Thymus (tissue), 11 donors: ENCODE measurements at regions not wholly inside any gene's neighbourhood (a gene's known extent, or its start where the extent isn't known, plus 50 kb on each side); places are given as distances from the start of the nearest gene placed in this dataset.
"Not testable (repeated sequence)": the region's sequence is repeated elsewhere in the genome, so short reads cannot be mapped to it uniquely, and the experiment has no call there.

Experiments used
- DNase-seq, 9 donors: peaks; one replicate each; pipeline ENCODE4 v3.0.0-alpha.2; 2013; ENCODE audit warnings: low spot score in 9 of 9, low read depth in 6 of 9, missing footprints in 1 of 9
- H3K27ac ChIP-seq, 2 donors: one replicate each; pipeline ENCODE4 v1.5.1; 2013; ENCODE audit warnings: control low read depth in 1 of 2, low read depth in 1 of 2, low read length in 1 of 2, mild to moderate bottlenecking in 1 of 2, moderate library complexity in 1 of 2
- H3K27me3 ChIP-seq, 2 donors: one replicate each; pipeline ENCODE4 v1.5.1; 2013; ENCODE audit warnings: low read length in 1 of 2; ENCODE audit not compliant: control insufficient read depth in 2 of 2, insufficient read depth in 1 of 2
- H3K36me3 ChIP-seq, 2 donors: one replicate each; pipeline ENCODE4 v1.5.1; 2013; ENCODE audit warnings: low read length in 1 of 2, mild to moderate bottlenecking in 1 of 2, moderate library complexity in 1 of 2; ENCODE audit not compliant: control insufficient read depth in 2 of 2, insufficient read depth in 2 of 2
- H3K4me1 ChIP-seq, 2 donors: one replicate each; pipeline ENCODE4 v1.5.1; 2013; ENCODE audit warnings: low read length in 2 of 2; ENCODE audit not compliant: control insufficient read depth in 2 of 2, insufficient read depth in 2 of 2
- H3K4me3 ChIP-seq, 2 donors: one replicate each; pipeline ENCODE4 v1.5.1; 2013; ENCODE audit warnings: low read length in 2 of 2, control low read depth in 1 of 2, mild to moderate bottlenecking in 1 of 2
- H3K9me3 ChIP-seq, 2 donors: one replicate each; pipeline ENCODE4 v1.5.1; 2013; ENCODE audit warnings: low read length in 1 of 2, mild to moderate bottlenecking in 1 of 2; ENCODE audit not compliant: control insufficient read depth in 2 of 2, insufficient read depth in 1 of 2
- WGBS: extraction: QIAGEN DNeasy Blood & Tissue Kit; methylation state at CpG from one replicate; pipeline ENCODE4 v1.1.7; 2013; 5-methylcytosine and 5-hydroxymethylcytosine counted together
- donor health status: healthy.

DNA sequence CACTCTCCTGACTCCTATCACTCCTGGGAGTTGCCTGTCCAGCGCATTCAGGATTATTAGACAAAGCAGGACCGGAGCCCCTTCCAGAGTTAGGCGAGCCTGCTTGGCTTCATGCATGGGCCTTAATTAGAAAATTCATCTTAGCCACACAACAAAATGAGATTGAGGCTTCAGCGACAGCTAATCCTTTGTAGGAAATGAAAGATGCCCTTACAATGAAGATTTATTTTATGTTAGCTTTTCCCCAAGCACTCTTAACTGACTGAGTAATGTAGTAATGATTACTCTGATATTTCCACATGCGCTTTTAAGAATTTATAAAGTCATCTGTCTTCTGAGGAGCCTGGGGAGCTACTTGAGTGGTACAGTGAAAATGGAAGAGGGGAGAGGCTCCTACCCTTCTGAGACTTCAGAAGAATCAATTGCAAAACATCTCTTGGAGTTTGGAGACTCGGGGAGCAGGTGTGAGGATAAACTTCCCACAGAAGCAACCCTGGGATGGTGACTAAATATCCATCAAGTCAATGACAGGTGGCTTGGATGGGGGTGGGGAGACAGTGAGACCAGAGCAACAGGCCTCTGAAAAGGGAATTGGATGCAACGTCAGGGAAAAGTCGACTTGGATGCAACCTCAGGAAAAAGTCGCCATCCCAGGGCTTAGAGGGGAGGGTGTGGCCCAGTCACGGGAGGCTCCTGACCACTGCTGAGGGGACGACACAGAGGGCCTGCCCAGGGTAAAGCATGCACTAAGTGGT, 434.5 kb upstream of the B3GAT1 start:
- H3K9me3 ChIP-seq: no peaks in the 10 kb centered on the region
- no peak overlapping the region for H3K27ac ChIP-seq
- no peaks in the 10 kb centered on the region for H3K27me3 ChIP-seq
- no peak overlapping the region for H3K4me3 ChIP-seq
- H3K36me3 ChIP-seq: no peaks in the 10 kb centered on the region
- H3K4me1 ChIP-seq: no peaks in the 10 kb centered on the region
- DNase-seq: no peak
- 81% methylated on average over 11 of the region's 11 CpGs for WGBS

DNA sequence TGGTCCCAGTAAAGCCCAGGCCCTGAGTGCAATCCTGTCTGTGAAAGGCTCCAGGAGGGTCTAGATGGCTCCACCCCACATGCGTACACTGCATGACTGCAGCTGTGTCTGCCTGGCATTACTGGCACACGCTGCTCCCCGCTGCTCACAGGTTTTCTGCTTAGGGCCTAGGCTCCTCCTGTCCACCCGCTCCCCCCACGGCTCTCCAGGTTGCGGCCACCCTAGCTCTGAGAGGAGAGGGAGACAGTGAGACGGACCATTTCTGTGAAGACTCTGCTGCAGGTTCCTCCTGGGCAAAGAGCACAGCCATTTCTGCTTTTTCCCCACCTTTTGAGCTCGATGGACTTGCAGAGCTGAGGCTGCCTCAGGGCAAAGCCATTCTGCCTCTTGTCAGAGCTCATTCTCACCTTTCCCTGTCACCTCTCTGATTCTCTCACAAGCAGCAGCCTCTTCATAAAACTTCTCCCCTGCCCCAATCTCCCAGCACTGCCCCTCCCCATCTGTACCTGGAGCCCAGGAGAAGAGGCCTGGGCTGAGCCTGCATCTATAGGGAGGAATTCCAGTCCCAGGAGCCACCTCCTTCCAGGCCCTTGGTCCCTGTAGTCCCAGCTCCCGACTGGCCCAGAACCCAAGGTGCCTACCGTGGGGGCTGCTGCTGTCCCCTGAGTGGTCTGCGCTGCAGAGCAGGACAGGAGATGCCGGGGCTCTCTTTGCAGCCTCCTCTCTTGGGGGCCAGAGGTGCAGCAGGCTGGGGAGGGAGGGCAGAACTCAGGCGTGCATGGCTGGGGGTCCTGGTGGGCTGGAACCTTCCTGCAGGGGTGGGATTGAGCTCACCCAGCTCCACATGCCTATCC, 433.7 kb upstream of the B3GAT1 start:
- no peaks in the 10 kb centered on the region for H3K4me1 ChIP-seq
- WGBS: 86% methylated on average over 13 of the region's 13 CpGs
- H3K36me3 ChIP-seq: no peaks in the 10 kb centered on the region
- H3K27me3 ChIP-seq: no peaks in the 10 kb centered on the region
- no peak overlapping the region for H3K27ac ChIP-seq
- DNase-seq: no peak
- H3K4me3 ChIP-seq: no peak overlapping the region
- H3K9me3 ChIP-seq: peaks cover 0 to 1% of the 10 kb centered on the region in 2 donors

DNA sequence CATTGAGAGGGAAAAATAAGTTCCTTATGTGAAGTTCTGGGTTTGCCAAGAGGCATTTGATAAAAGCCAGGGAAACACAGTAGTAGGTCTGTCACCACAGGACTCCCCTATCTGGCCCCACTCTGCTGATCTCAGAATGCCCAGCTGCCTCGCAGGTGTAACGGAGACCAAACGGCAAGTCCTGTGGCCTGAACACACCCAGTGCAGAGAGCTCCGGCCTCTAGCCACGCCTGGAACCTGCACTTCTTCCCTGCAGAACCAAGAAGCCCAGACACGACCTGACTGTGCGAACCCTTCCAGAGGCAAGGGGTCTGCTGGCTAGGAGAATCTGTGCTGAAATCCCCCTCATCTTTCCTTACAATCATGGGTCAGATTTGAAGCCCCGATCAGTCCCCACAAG, 432.8 kb upstream of the B3GAT1 start:
- no peaks in the 10 kb centered on the region for H3K27me3 ChIP-seq
- no peak for DNase-seq
- no peaks in the 10 kb centered on the region for H3K36me3 ChIP-seq
- no peaks in the 10 kb centered on the region for H3K4me1 ChIP-seq
- H3K4me3 ChIP-seq: no peak overlapping the region
- peaks cover 0 to 1% of the 10 kb centered on the region in 2 donors for H3K9me3 ChIP-seq
- no peak overlapping the region for H3K27ac ChIP-seq
- WGBS: 83% methylated on average over 8 of the region's 8 CpGs

DNA sequence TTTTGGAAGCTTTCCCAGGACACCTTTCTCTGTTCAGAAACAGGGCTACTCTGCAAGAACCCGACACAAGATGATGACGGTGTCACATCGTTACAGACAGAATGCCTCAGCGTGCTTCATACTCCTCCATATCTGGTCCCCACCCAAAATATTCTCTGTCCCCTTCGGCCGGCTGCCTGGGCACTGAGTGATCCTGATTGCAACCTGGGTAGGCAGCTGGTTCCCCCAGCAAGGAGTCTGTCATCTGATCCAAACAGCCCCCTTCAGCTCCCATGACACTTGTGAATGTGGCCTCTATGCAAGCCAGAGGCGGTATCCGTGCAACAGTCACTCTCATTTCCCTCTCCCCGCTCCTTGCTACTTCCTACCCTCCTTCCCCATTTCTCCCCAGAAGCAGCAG, 431.7 kb upstream of the B3GAT1 start:
- Histone ChIP-seq H3K9me3 (peaks cover 0 to 1% of the 10 kb centered on the region in 2 donors), H3K36me3 (no peaks in the 10 kb centered on the region), H3K4me3 (no peak overlapping the region), H3K4me1 (no peaks in the 10 kb centered on the region), H3K27me3 (no peaks in the 10 kb centered on the region), H3K27ac (no peak overlapping the region)
- no peak for DNase-seq
- WGBS: 79% methylated on average over 9 of the region's 9 CpGs

DNA sequence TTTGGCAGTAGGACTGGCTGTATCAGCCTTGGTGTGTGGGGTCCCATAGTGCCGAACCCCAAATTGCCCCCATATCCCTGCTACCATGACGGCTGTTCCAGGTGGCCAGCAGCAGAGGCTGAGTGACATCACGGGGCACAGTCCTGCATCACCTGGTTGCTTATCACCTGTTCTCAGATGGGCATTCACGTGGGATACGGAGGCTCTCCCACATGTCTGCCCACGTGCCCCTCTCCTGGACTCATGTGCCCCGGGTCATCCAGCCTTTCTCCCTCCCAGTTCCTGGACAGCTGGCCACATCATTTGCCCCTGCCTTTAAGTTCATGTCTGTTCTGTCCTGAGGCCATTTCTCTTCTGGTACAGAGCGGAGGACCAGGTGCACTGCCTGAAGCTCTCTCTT, 431.0 kb upstream of the B3GAT1 start:
- WGBS: 97% methylated on average over 8 of the region's 8 CpGs
- Histone ChIP-seq H3K4me1 (no peaks in the 10 kb centered on the region), H3K27me3 (no peaks in the 10 kb centered on the region), H3K36me3 (no peaks in the 10 kb centered on the region), H3K27ac (no peak overlapping the region), H3K4me3 (no peak overlapping the region), H3K9me3 (peaks cover 0 to 1% of the 10 kb centered on the region in 2 donors)
- no peak for DNase-seq

DNA sequence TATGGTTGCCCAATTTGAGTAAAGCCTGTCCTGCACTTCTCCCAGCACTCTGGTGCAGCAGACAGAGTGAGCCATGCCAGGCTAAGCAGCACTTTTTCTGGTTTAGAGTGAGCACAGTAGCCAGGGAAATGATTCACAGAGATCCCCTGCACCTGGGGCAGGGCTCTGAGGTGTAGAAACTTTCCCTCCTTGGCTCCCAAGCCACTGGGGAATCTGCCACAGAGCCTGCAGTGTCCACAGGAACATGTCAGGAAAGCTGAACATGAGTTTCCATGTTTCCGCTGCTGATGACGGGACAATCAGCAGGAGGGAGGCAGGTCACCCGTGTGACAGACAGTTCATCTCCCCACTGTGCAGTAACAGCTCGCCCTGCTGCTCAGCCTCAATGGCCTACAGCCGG, 429.9 kb upstream of the B3GAT1 start:
- Histone ChIP-seq H3K9me3 (peaks cover 0 to 1% of the 10 kb centered on the region in 2 donors), H3K4me3 (no peak overlapping the region), H3K27ac (no peak overlapping the region), H3K4me1 (no peaks in the 10 kb centered on the region), H3K27me3 (no peaks in the 10 kb centered on the region), H3K36me3 (no peaks in the 10 kb centered on the region)
- DNase-seq: no peak
- 87% methylated on average over 5 of the region's 5 CpGs for WGBS

DNA sequence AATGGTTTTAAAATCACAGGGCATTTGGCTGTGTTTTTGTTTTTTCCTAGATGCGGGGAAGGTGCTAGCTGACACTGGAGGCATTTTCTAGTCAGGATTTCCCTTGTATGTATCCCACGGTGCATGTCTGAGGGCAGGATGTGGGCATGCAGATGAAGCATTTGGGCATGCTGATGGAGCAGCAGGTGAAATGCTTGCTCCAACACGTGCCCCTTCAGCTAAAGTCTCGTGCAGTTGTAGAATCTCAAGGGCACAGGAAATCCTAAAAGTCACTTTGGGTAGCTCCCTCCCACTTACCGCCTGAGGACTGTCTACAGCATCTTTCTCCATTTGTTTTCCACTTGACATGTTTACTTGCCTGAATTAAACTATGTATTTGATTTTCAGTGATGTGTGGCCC, 429.4 kb upstream of the B3GAT1 start:
- no peaks in the 10 kb centered on the region for H3K4me1 ChIP-seq
- H3K9me3 ChIP-seq: peaks cover 0 to 1% of the 10 kb centered on the region in 2 donors
- no peaks in the 10 kb centered on the region for H3K27me3 ChIP-seq
- H3K4me3 ChIP-seq: no peak overlapping the region
- H3K36me3 ChIP-seq: no peaks in the 10 kb centered on the region
- DNase-seq: no peak
- 70% methylated on average over 5 of the region's 5 CpGs for WGBS
- no peak overlapping the region for H3K27ac ChIP-seq

DNA sequence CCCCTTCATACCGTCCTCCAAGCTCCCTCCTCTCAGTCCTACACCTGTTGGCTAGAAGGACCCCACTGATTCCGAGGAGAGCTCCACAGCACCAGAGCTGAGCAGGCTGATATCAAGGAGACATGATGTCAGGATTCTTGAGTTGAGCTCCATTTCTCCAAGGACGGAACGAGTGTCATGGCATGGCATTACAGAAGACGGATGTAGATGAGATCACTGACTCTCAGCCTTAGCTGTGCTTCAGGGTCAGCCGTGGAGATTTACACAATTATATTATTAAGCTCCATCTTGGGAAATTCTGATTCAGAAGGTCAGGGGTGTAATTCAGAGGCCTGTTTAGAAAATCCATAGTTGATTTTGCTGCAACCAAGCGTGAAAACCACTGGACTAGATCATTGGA, 428.9 kb upstream of the B3GAT1 start:
- no peaks in the 10 kb centered on the region for H3K27me3 ChIP-seq
- H3K27ac ChIP-seq: no peak overlapping the region
- H3K4me3 ChIP-seq: no peak overlapping the region
- H3K36me3 ChIP-seq: no peaks in the 10 kb centered on the region
- H3K4me1 ChIP-seq: no peaks in the 10 kb centered on the region
- WGBS: 86% methylated on average over 7 of the region's 7 CpGs
- H3K9me3 ChIP-seq: peaks cover 0 to 1% of the 10 kb centered on the region in 2 donors
- no peak for DNase-seq

DNA sequence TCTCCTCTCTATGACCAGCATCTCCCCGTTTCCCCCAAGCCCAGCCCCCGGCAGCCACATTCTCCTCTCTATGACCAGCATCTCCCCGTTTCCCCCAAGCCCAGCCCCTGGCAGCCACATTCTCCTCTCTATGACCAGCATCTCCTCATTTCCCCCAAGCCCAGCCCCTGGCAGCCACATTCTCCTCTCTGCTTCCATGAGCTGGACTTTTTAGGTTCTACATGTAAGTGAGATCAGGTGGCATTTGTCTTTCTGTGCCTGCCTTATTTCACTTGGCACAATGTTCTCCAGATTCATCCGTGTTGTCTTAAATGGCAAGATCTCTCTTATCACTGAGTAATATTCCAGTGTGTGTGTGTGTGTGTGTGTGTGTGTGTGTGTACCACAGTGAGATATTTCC, 428.1 kb upstream of the B3GAT1 start:
- WGBS: 84% methylated on average over 2 of the region's 4 CpGs

More for the DNA sequence above, 428.1 kb upstream of the B3GAT1 start:
- not testable (repeated sequence) for H3K4me1 ChIP-seq, H3K9me3 ChIP-seq, H3K36me3 ChIP-seq, H3K4me3 ChIP-seq, H3K27me3 ChIP-seq, DNase-seq, H3K27ac ChIP-seq
